Effector memory CD4-positive, alpha-beta T cell (primary cell): ENCODE measurements at regions not wholly inside any gene's neighbourhood (a gene's known extent, or its start where the extent isn't known, plus 50 kb on each side); places are given as distances from the start of the nearest gene placed in this dataset.

Experiments
- DNase-seq, 3 donors: peaks; one replicate each; pipeline ENCODE4 v3.0.0-alpha.2; 2020
- H3K27ac ChIP-seq: 2 replicates; pipeline ENCODE4 v1.7.0; 2013; ENCODE audit warnings: mild to moderate bottlenecking, low read length, moderate library complexity; ENCODE audit not compliant: insufficient read depth, poor library complexity, severe bottlenecking
- H3K27me3 ChIP-seq: replicated peaks from 2 replicates; pipeline ENCODE4 v1.7.0; 2013; ENCODE audit warnings: mild to moderate bottlenecking, low read length; ENCODE audit not compliant: insufficient read depth, control insufficient read depth, poor library complexity, severe bottlenecking
- H3K36me3 ChIP-seq: 2 replicates; pipeline ENCODE4 v1.7.0; 2013; ENCODE audit warnings: mild to moderate bottlenecking, low read length, moderate library complexity; ENCODE audit not compliant: control insufficient read depth, insufficient read depth
- H3K4me1 ChIP-seq: 2 replicates; pipeline ENCODE4 v1.7.0; 2013; ENCODE audit warnings: low read length, mild to moderate bottlenecking; ENCODE audit not compliant: control insufficient read depth, insufficient read depth, poor library complexity, severe bottlenecking
- H3K4me3 ChIP-seq: 2 replicates; pipeline ENCODE4 v1.7.0; 2013; ENCODE audit warnings: low read length, low read depth, mild to moderate bottlenecking; ENCODE audit not compliant: insufficient read depth, poor library complexity, severe bottlenecking
- H3K9me3 ChIP-seq: 2 replicates; pipeline ENCODE4 v1.7.0; 2013; ENCODE audit warnings: mild to moderate bottlenecking, low read length, moderate library complexity; ENCODE audit not compliant: control insufficient read depth

GRCh38 chr18:32582455-32582854, 111.8 kb upstream of the GAREM1 start:
- Histone ChIP-seq H3K27me3 (no peaks in the 10 kb centered on the region), H3K9me3 (no peaks in the 10 kb centered on the region), H3K4me3 (no peak overlapping the region), H3K36me3 (no peaks in the 10 kb centered on the region), H3K4me1 (no peaks in the 10 kb centered on the region), H3K27ac (no peak overlapping the region)
- DNase-seq = no peak

- Histone ChIP-seq H3K4me3 (no peak overlapping the region), H3K27ac (no peak overlapping the region), H3K9me3 (no peaks in the 10 kb centered on the region), H3K36me3 (no peaks in the 10 kb centered on the region), H3K27me3 (no peaks in the 10 kb centered on the region), H3K4me1 (no peaks in the 10 kb centered on the region)
- no peak for DNase-seq
Observed at GRCh38 chr18:32577561-32577960, 106.9 kb upstream of the GAREM1 start.

GRCh38 chr18:32576296-32576916, 105.7 kb upstream of the GAREM1 start:
- Histone ChIP-seq H3K27me3 (no peaks in the 10 kb centered on the region), H3K27ac (no peak overlapping the region), H3K36me3 (no peaks in the 10 kb centered on the region), H3K9me3 (no peaks in the 10 kb centered on the region), H3K4me3 (no peak overlapping the region), H3K4me1 (no peaks in the 10 kb centered on the region)
- DNase-seq = no peak

GRCh38 chr18:32566960-32567359, 96.3 kb upstream of the GAREM1 start:
- H3K4me3 ChIP-seq = no peak overlapping the region

GRCh38 chr18:32553640-32554365, 83.1 kb upstream of the GAREM1 start:
- H3K4me1 ChIP-seq = no peaks in the 10 kb centered on the region
- H3K36me3 ChIP-seq = no peaks in the 10 kb centered on the region
- H3K9me3 ChIP-seq = no peaks in the 10 kb centered on the region
- H3K27ac ChIP-seq = no peak overlapping the region
- no peak for DNase-seq
- H3K4me3 ChIP-seq = no peak overlapping the region
- no peaks in the 10 kb centered on the region for H3K27me3 ChIP-seq

More at GRCh38 chr18:32566960-32567359, 96.3 kb upstream of the GAREM1 start:
- no peaks in the 10 kb centered on the region for H3K36me3 ChIP-seq
- no peaks in the 10 kb centered on the region for H3K9me3 ChIP-seq
- H3K27ac ChIP-seq = no peak overlapping the region
- no peaks in the 10 kb centered on the region for H3K27me3 ChIP-seq
- no peaks in the 10 kb centered on the region for H3K4me1 ChIP-seq
- no peak for DNase-seq

- no peak for DNase-seq
- Histone ChIP-seq H3K4me1 (no peaks in the 10 kb centered on the region), H3K4me3 (no peak overlapping the region), H3K9me3 (no peaks in the 10 kb centered on the region), H3K27ac (no peak overlapping the region), H3K27me3 (no peaks in the 10 kb centered on the region), H3K36me3 (no peaks in the 10 kb centered on the region)
Observed at GRCh38 chr18:32553174-32553573, 82.5 kb upstream of the GAREM1 start.

GRCh38 chr18:32552421-32553030, 81.8 kb upstream of the GAREM1 start:
- H3K4me3 ChIP-seq = no peak overlapping the region
- no peaks in the 10 kb centered on the region for H3K27me3 ChIP-seq
- no peaks in the 10 kb centered on the region for H3K36me3 ChIP-seq
- peak in 1 of 3 donors; percentile 39 for DNase-seq
- H3K9me3 ChIP-seq = no peaks in the 10 kb centered on the region
- H3K27ac ChIP-seq = no peak overlapping the region
- H3K4me1 ChIP-seq = no peaks in the 10 kb centered on the region

- H3K27me3 ChIP-seq = no peaks in the 10 kb centered on the region
- no peak overlapping the region for H3K4me3 ChIP-seq
- H3K36me3 ChIP-seq = no peaks in the 10 kb centered on the region
- no peaks in the 10 kb centered on the region for H3K4me1 ChIP-seq
- no peak overlapping the region for H3K27ac ChIP-seq
- no peaks in the 10 kb centered on the region for H3K9me3 ChIP-seq
- no peak for DNase-seq
Observed at GRCh38 chr18:32550963-32551362, 80.3 kb upstream of the GAREM1 start.

- Histone ChIP-seq H3K4me1 (no peaks in the 10 kb centered on the region), H3K27me3 (no peaks in the 10 kb centered on the region), H3K36me3 (no peaks in the 10 kb centered on the region), H3K4me3 (no peak overlapping the region), H3K27ac (no peak overlapping the region), H3K9me3 (no peaks in the 10 kb centered on the region)
- DNase-seq = peak in 1 of 3 donors; percentile 5
Observed at GRCh38 chr18:32549248-32550110, 78.8 kb upstream of the GAREM1 start.
